ENCODE measurements at regions not wholly inside any gene's neighbourhood (a gene's known extent, or its start where the extent isn't known, plus 50 kb on each side); places are given as distances from the start of the nearest gene placed in this dataset.
"Not testable (repeated sequence)": the region's sequence is repeated elsewhere in the genome, so short reads cannot be mapped to it uniquely, and the experiment has no call there.

- no peak for DNase-seq (ENCODE audit: low read depth in 2 of 2)
Measured at GRCh38 chr5:57950616-57951228, 468.1 kb upstream of the ACTBL2 start.

GRCh38 chr5:57948091-57948490 lies 465.5 kb upstream of the ACTBL2 start:
- DNase-seq (ENCODE audit: low read depth in 2 of 2): no peak

- DNase-seq (ENCODE audit: low read depth in 2 of 2): no peak
Measured at GRCh38 chr5:57947181-57947580, 464.6 kb upstream of the ACTBL2 start.

DNA sequence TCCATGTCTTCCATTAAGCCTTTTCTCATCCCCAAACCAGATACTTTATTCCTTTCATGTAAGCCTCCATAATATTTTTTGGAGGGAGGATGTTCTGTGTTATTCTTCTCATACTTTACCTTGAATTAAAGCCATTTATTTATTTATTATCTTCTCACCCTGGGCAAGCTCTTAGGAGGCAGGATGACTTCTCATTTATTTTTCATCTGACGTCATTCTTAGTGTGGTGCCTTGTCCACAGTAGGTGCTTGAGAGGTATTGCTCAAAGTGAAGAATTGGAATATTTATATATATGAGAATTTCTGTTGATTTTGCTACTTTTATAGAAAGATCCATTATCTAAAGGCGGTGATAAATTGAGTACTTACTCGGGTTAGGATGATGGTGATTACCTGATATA lies 458.3 kb upstream of the ACTBL2 start:
- DNase-seq (ENCODE audit: low read depth in 2 of 2): no peak

- DNase-seq (ENCODE audit: low read depth in 2 of 2): no peak
Measured at GRCh38 chr5:57940236-57940635, 457.6 kb upstream of the ACTBL2 start.

DNA sequence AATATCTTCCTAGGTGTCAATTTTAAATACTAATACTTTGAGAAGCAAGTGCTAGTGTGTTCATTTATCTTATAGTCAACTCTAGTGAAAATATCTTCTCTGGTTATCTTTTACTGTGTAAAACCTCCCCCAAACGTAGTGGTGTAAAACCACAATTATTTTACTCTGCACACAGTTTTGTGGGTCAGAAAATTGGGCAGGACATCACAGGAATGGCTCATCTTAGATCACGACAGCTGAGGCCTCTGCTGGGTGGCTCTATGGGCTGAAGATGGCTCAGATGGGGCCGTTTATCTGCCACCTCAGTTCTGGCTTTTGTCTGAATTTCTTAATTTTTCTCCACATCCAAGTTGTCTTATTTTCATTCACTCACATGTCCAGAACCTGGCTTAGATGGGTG lies 457.2 kb upstream of the ACTBL2 start:
- no peak for DNase-seq (ENCODE audit: low read depth in 2 of 2)

DNA sequence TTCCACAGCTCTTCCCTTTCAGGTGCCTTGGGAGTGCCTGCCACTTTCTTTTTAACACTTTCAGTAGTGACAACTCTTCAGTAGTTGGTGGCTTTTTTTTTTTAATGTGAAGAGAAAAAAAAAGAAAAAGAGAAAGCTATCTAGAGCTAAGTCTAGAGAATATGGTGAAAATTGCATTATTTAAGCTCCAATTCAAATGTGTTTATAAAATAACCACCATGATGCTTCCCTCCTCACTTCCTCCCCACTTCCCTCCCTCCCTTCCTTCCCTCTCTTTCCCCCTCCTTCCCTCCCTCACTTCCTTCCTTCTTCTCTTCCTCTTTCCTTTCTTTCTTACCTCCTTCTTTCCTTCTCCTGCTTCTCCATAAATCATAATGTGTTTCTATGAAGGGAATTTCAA lies 456.7 kb upstream of the ACTBL2 start:
- no peak for DNase-seq (ENCODE audit: low read depth in 2 of 2)

- no peak for DNase-seq (ENCODE audit: low read depth in 2 of 2)
Measured at GRCh38 chr5:57938174-57938557, 455.6 kb upstream of the ACTBL2 start.

GRCh38 chr5:57937501-57938173 lies 455.0 kb upstream of the ACTBL2 start:
- no peak for DNase-seq (ENCODE audit: low read depth in 2 of 2)

DNA sequence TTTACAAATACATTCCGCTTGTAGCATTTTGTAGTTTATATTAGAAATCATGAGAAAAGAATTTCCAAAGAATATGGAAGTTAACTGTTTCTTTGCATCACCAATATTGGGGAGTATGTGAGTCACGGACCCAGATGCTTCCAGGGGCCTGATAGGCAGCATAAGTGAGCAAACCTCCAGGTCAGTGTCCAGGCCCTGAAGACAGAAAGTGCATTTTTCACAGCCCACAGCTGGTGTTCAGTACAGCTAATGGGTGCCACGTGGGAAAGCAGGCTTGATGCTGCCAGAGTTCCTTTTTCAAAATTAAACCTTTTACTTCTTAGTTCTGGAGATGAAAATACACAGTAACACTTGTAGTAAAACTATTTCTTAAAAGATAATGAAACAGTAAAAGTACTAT lies 454.4 kb upstream of the ACTBL2 start:
- DNase-seq (ENCODE audit: low read depth in 2 of 2): no peak

DNA sequence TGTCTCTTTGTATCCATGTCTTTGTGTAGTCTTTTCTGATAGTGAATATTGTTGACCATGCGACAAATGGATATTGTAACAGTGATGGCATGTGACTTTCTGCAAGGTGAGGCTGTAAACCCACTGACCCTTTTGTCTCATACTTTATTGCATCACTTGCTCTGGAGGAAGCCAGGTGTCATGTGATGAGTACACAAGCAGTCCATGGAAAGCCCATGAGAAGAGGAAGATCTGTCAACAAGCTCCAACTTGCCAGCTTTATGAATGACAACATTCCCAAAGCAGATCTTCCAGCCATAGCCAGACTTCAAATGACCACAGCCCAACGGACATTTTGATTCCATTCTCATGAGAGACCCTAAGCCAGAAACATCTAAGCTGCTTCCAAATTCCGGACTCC lies 450.1 kb upstream of the ACTBL2 start:
- no peak for DNase-seq (ENCODE audit: low read depth in 2 of 2)

DNA sequence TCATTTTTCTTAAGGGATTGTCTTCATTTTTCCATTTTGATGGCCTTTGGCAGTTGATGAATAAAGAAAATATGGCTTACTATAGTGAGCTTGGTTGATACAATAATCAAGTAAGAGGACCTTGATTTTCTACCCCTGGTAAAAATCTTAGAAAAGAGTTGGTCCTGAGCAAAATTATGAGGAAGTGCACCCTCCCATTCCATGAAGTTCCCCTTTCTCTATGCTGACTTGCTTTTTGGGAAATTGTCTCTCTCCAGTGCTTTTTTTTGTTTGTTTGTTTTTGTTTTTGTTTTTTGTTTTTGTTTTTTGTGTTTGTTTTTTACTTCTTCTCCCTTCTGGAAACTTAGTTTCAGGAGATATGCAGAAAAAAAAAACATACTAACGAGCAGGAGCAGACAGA lies 449.2 kb upstream of the ACTBL2 start:
- DNase-seq (ENCODE audit: low read depth in 2 of 2): no peak

GRCh38 chr5:57931352-57931751 lies 448.7 kb upstream of the ACTBL2 start:
- no peak for DNase-seq (ENCODE audit: low read depth in 2 of 2)

DNA sequence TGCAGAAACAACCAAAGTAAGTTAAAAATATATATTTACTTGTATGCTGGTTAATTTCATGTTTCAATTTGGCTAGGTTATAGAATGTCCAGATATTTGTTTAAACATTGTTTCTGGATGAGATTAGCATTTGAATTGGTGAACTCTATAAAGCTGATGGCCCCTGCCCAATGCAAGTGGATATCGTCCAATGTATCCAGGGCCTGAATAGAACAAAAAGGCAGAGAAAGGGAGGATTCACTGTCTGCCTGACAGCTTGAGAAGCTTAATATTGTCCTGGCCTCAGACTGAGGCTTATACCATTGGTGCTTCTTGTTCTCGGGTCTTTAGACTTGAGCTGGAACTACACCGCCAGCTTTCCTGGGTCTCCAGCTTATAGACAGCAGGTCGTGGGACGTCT lies 446.7 kb upstream of the ACTBL2 start:
- no peak for DNase-seq (ENCODE audit: low read depth in 2 of 2)

DNA sequence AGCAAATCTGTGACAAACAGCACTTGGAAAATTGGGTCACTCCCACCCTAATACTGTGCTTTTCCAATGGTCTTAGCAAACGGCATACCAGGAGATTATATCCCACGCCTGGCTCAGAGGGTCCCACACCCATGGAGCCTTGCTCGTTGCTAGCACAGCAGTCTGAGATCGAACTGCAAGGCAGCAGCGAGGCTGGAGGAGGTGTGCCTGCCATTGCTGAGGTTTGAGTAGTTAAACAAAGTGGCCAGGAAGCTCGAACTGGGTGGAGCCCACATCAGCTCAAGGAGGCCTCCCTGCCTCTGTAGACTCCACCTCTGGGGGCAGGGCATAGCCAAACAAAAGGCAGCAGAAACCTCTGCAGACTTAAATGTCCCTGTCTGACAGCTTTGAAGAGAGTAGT lies 440.5 kb upstream of the ACTBL2 start:
- not testable (repeated sequence) for DNase-seq (ENCODE audit: low read depth in 2 of 2)

DNA sequence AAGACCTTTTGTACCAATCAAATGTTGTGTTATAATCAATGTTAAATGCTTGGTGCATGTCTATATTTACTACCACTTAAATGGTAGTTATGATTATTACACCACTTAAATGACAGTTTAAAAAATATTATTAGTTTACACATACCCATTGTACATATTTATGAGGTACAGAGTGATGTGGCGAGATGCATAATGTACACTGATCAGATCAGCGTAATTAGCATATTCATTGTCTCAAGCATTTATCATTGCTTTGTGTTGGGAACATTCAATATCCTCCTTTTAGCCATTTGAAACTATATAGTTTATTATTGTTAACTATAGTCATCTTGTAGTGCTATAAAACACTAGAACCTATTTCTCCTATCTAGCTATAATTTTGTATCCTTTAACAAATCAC lies 434.4 kb upstream of the ACTBL2 start:
- no peak for DNase-seq (ENCODE audit: low read depth in 2 of 2)

DNA sequence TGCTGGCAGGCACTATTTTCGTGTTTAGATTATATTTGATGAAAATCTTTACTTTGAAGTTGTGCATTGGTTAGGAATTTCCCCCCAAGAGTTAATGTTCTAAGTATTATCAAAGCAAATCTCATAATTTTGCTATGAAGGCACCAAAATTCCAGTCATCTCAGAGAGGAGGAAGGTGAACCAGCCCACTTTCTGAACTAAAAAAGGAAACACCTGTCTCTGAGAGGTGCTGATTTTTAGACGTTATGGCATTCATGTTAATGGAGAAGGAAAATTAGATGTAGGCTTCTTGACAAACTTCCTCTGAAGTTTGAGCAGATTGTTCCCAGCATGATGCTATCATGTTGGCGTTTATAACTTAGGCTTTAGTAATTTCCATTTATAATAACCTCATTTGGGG lies 432.9 kb upstream of the ACTBL2 start:
- no peak for DNase-seq (ENCODE audit: low read depth in 2 of 2)

GRCh38 chr5:57911438-57911837 lies 428.8 kb upstream of the ACTBL2 start:
- no peak for DNase-seq (ENCODE audit: low read depth in 2 of 2)

DNA sequence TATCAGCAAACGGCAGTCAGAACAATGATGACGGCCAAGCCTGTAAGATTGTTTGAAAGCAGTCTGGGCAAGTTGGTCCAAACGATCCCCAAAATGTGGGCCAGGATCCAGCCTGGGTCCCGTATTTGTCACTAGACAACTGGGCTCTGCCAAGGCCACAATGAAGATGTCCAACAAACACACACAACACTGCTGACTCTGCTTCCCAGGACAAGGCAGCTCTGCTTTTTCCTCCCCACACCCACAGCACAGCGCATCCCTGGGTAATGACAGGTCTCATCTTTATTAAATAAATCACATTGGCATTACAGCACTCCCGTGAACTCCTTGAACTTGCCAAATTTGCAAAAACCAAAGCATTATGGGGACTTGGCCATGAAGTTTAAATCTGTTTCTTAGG lies 424.1 kb upstream of the ACTBL2 start:
- DNase-seq (ENCODE audit: low read depth in 2 of 2): no peak

DNA sequence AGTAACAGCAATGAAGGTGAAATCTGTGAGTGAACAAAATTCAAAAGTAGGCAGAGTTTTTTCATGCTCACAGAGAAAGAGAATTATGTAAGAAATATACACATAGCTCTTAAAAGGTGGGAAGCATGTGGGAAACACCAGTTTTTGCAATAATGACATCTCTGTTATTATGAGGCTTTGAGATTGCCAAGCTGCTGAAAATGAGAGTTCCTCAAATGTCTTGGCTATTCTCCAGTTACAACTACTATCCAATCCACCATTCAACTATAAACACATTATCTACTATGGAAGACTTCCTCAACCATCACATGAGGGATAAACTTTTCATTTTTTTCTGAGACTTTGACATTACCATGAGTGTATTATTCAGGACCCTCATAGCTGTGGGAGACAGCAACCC lies 420.8 kb upstream of the ACTBL2 start:
- DNase-seq (ENCODE audit: low read depth in 2 of 2): no peak

- peak; percentile 24 to 39 for DNase-seq (ENCODE audit: low read depth in 2 of 2)
Measured at GRCh38 chr5:57902095-57902494, 419.5 kb upstream of the ACTBL2 start.

DNA sequence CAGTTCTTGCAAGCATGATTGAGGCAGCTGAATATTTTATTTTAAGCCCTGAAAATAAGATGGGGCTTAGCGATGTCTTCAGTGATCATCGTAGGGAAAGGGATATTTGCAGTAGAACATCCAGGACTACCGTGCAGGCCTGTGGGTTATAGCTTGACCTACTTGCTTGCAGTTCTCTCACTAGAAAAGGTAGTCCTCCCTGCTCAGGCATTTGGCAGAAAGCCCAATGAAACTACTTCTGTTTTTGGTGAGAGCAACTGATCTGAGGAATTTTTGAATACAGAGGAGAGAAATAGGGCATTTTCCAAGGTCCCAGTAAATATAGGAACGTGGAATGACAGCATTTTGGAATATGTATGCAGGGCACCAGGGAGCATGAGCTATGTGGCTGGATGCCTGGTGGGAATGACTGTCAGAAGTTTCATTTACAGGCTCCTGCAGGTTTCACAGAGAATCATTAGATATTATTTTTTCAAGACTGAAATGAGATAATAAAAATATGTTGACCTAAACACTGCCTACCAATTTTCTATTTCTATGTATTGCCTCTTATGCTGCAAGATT lies 417.9 kb upstream of the ACTBL2 start:
- DNase-seq (ENCODE audit: low read depth in 2 of 2): no peak

DNA sequence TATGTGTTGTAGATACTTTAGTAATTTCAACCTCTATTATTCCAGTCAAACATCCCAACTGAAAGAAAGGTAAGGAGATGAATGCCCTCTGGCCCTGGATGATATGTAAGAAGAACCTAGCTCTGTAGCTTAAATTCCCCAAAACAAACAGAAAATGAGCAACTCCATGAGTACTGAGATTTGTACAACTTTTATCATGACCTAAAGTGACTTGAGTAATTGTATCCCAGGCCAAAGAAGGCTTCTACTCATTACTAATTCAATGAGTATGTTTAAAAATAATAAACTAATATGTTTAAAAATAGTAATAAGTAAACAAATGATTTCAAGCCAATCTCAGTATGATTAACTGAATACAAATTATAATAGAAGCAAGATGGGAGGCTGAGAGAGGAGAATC lies 414.0 kb upstream of the ACTBL2 start:
- no peak for DNase-seq (ENCODE audit: low read depth in 2 of 2)

- peak; percentile 21 to 26 for DNase-seq (ENCODE audit: low read depth in 2 of 2)
Measured at GRCh38 chr5:57895766-57896165, 413.2 kb upstream of the ACTBL2 start.
